Liver (tissue), 8 donors: ENCODE measurements at regions not wholly inside any gene's neighbourhood (a gene's known extent, or its start where the extent isn't known, plus 50 kb on each side); places are given as distances from the start of the nearest gene placed in this dataset.

Source experiments
- DNase-seq: peaks from one replicate; pipeline ENCODE4 v3.0.0-alpha.2; 2017; ENCODE audit warnings: low spot score
- H3K27ac ChIP-seq, 2 donors: one replicate each; pipeline ENCODE4 v1.7.0; 2013; ENCODE audit warnings: inconsistent platforms in 2 of 2, low read length in 2 of 2, control low read depth in 1 of 2, low read depth in 1 of 2, mild to moderate bottlenecking in 1 of 2
- H3K27me3 ChIP-seq, 4 donors: one replicate each; pipeline versions ENCODE4 v1.6.1 to v1.7.0; 2013; ENCODE audit warnings: low read length in 3 of 4, inconsistent platforms in 1 of 4, mild to moderate bottlenecking in 1 of 4, moderate library complexity in 1 of 4; ENCODE audit not compliant: control insufficient read depth in 4 of 4, insufficient read depth in 4 of 4
- H3K36me3 ChIP-seq, 4 donors: one replicate each; pipeline versions ENCODE4 v1.6.1 to v1.7.0; 2013; ENCODE audit warnings: low read length in 3 of 4, mild to moderate bottlenecking in 3 of 4, low read depth in 1 of 4, moderate library complexity in 1 of 4; ENCODE audit not compliant: control insufficient read depth in 4 of 4, insufficient read depth in 3 of 4
- H3K4me1 ChIP-seq, 4 donors: one replicate each; pipeline versions ENCODE4 v1.6.1 to v1.7.0; 2013; ENCODE audit warnings: low read length in 3 of 4, mild to moderate bottlenecking in 3 of 4, moderate library complexity in 1 of 4; ENCODE audit not compliant: control insufficient read depth in 4 of 4, insufficient read depth in 4 of 4
- H3K4me3 ChIP-seq, 3 donors: one replicate each; pipeline versions ENCODE4 v1.6.1 to v1.7.0; 2013; ENCODE audit warnings: low read length in 3 of 3, control low read depth in 1 of 3, low read depth in 1 of 3, mild to moderate bottlenecking in 1 of 3
- H3K9ac ChIP-seq, 2 donors: one replicate each; pipeline ENCODE4 v1.7.0; 2013; ENCODE audit warnings: low read length in 2 of 2, mild to moderate bottlenecking in 2 of 2, moderate library complexity in 2 of 2, control low read depth in 1 of 2, low read depth in 1 of 2
- H3K9me3 ChIP-seq, 4 donors: one replicate each; pipeline versions ENCODE4 v1.6.1 to v1.7.0; 2013; ENCODE audit warnings: low read length in 3 of 4; ENCODE audit not compliant: control insufficient read depth in 4 of 4
- EGR1 ChIP-seq, 2 donors: IDR thresholded peaks; 2 replicates each; pipeline ENCODE4 v1.6.1; 2016 to 2018; ENCODE audit warnings: antibody characterized with exemption in 2 of 2, low read depth in 2 of 2
- FOXA1 ChIP-seq: IDR thresholded peaks from 2 replicates; pipeline ENCODE4 v1.6.1; 2016; ENCODE audit warnings: antibody characterized with exemption
- FOXA2 ChIP-seq: IDR thresholded peaks from 2 replicates; pipeline ENCODE4 v1.6.1; 2016; ENCODE audit warnings: antibody characterized with exemption
- GABPA ChIP-seq, 2 donors: IDR thresholded peaks in 1 of 2; conservative IDR thresholded peaks in 1 of 2; 2 replicates each; pipeline ENCODE4 v1.6.1; 2016; ENCODE audit warnings: antibody characterized with exemption in 2 of 2, mild to moderate bottlenecking in 1 of 2, moderate library complexity in 1 of 2
- HNF4A ChIP-seq, 2 donors: conservative IDR thresholded peaks; 2 replicates each; pipeline ENCODE4 v1.6.1; 2016; ENCODE audit warnings: antibody characterized with exemption in 2 of 2, mild to moderate bottlenecking in 2 of 2
- HNF4G ChIP-seq: IDR thresholded peaks from 2 replicates; pipeline ENCODE4 v1.6.1; 2016; ENCODE audit warnings: antibody characterized with exemption
- JUND ChIP-seq, 2 donors: IDR thresholded peaks; 2 replicates each; pipeline ENCODE4 v1.6.1; 2016; ENCODE audit warnings: antibody characterized with exemption in 2 of 2
- NR2F2 ChIP-seq: IDR thresholded peaks from 2 replicates; pipeline ENCODE4 v1.6.1; 2016; ENCODE audit warnings: antibody characterized with exemption
- RAD21 ChIP-seq, 2 donors: IDR thresholded peaks; 2 replicates each; pipeline ENCODE4 v1.6.1; 2016; ENCODE audit warnings: antibody characterized with exemption in 2 of 2, mild to moderate bottlenecking in 2 of 2
- RXRA ChIP-seq, 2 donors: IDR thresholded peaks; 2 replicates each; pipeline ENCODE4 v1.6.1; 2017 to 2018; ENCODE audit warnings: antibody characterized with exemption in 2 of 2, mild to moderate bottlenecking in 1 of 2
- SP1 ChIP-seq: IDR thresholded peaks from 2 replicates; pipeline ENCODE4 v1.6.1; 2018; ENCODE audit warnings: antibody characterized with exemption, mild to moderate bottlenecking
- TAF1 ChIP-seq: conservative IDR thresholded peaks from 2 replicates; pipeline ENCODE4 v1.6.1; 2016; ENCODE audit warnings: antibody characterized with exemption, mild to moderate bottlenecking
- YY1 ChIP-seq: IDR thresholded peaks from 2 replicates; pipeline ENCODE4 v1.6.1; 2016; ENCODE audit warnings: antibody characterized with exemption, mild to moderate bottlenecking
- WGBS: extraction: QIAGEN DNeasy Blood & Tissue Kit; methylation state at CpG from one replicate; pipeline ENCODE4 v1.1.7; 2013; 5-methylcytosine and 5-hydroxymethylcytosine counted together
- TF ChIP-seq, protein P1 (sequence below): fragments of 150-350 bp; IDR thresholded peaks from 2 replicates; pipeline ENCODE4 v1.5.1; 2017; ENCODE audit warnings: improper control_type of control experiment, low read depth, low read length; ENCODE audit not compliant: missing input control
- TF ChIP-seq, protein P2 (sequence below): IDR thresholded peaks from 2 replicates; pipeline ENCODE4 v1.6.1; 2016; ENCODE audit warnings: antibody characterized with exemption, mild to moderate bottlenecking
- TF ChIP-seq, protein P3 (sequence below): IDR thresholded peaks from 2 replicates; pipeline ENCODE4 v1.6.1; 2016; ENCODE audit warnings: antibody characterized with exemption
- TF ChIP-seq, protein P4 (sequence below): IDR thresholded peaks from 2 replicates; pipeline ENCODE4 v1.6.1; 2016; ENCODE audit warnings: antibody characterized with exemption
- TF ChIP-seq, protein P5 (sequence below): IDR thresholded peaks from 2 replicates; pipeline ENCODE4 v1.6.1; 2016; ENCODE audit warnings: antibody characterized with exemption
- donor health status: healthy.
- donor health status: healthy.
- donor health status: healthy.
- donor health status: healthy.
- donor health status: healthy.

DNA sequence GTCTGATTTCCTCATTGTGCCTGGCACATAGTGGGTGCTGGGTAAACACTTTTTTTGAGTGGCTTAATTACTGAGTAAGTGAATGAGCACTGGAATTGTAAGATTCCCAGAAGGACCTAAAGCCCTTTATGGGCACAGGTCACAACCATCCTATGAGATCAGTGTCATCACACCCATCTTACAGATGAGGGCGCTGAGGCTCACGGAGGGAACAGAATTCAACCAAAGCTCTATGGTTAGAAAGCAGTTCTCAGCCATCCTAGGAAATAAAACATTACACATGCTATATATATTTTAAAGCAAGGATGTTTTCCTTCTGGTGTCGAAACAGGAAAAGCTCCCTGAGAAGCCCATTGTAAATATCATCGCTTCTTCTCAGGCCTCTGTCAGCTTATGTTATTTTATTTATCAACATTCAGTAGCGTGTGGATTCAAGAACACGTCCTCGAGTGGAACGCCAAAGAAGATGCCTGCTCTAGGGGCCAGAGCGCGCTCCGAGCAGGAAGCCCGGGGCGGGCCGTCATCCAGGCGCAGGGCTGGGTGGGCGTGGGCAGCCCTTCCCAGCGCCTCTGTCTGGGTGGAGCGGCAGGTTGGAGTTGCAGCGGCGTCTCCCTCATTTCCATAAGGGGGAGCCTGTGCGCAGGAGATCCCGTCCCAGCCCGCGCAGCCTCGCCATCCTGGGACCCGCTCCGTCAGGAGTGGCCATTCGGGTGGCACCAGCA, 155.8 kb upstream of the SMIM23 start:
- Histone ChIP-seq H3K27me3 (no peaks in the 10 kb centered on the region), H3K36me3 (no peaks in the 10 kb centered on the region), H3K27ac (no peak overlapping the region), H3K9ac (no peak overlapping the region), H3K9me3 (no peaks in the 10 kb centered on the region), H3K4me3 (no peak overlapping the region), H3K4me1 (no peaks in the 10 kb centered on the region)
- DNase-seq: peak; percentile 44
- WGBS: 10% methylated on average over 28 of the region's 28 CpGs
- TF ChIP-seq RAD21 (IDR thresholded peaks at IDR 0.05): peak; percentile 57 to 69
- TF ChIP-seq NR2F2: no peak
- TF ChIP-seq, protein P1, sequence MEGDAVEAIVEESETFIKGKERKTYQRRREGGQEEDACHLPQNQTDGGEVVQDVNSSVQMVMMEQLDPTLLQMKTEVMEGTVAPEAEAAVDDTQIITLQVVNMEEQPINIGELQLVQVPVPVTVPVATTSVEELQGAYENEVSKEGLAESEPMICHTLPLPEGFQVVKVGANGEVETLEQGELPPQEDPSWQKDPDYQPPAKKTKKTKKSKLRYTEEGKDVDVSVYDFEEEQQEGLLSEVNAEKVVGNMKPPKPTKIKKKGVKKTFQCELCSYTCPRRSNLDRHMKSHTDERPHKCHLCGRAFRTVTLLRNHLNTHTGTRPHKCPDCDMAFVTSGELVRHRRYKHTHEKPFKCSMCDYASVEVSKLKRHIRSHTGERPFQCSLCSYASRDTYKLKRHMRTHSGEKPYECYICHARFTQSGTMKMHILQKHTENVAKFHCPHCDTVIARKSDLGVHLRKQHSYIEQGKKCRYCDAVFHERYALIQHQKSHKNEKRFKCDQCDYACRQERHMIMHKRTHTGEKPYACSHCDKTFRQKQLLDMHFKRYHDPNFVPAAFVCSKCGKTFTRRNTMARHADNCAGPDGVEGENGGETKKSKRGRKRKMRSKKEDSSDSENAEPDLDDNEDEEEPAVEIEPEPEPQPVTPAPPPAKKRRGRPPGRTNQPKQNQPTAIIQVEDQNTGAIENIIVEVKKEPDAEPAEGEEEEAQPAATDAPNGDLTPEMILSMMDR: peak; percentile 23

- H3K4me3 ChIP-seq: no peak overlapping the region
- no peaks in the 10 kb centered on the region for H3K27me3 ChIP-seq
Observed at GRCh38 chr5:171630350-171631065, 155.1 kb upstream of the SMIM23 start.

GRCh38 chr5:171632616-171633015, 153.0 kb upstream of the SMIM23 start:
- no peak overlapping the region for H3K27ac ChIP-seq
- H3K9ac ChIP-seq: no peak overlapping the region
- no peaks in the 10 kb centered on the region for H3K9me3 ChIP-seq
- DNase-seq: no peak
- no peaks in the 10 kb centered on the region for H3K36me3 ChIP-seq
- no peak overlapping the region for H3K4me3 ChIP-seq
- WGBS: 65% methylated on average over 3 of the region's 3 CpGs
- TF ChIP-seq YY1 (no peak), TAF1 (no peak), NR2F2 (no peak), EGR1 (IDR thresholded peaks at IDR 0.05; ENCODE audit: low read depth in 2 of 2) (no peak), FOXA1 (no peak), RAD21 (IDR thresholded peaks at IDR 0.05) (no peak), HNF4G (no peak), JUND (IDR thresholded peaks at IDR 0.05) (no peak), HNF4A (conservative IDR thresholded peaks at IDR 0.05) (no peak), GABPA (IDR thresholded peaks at IDR 0.05 in 1 of 2, conservative IDR thresholded peaks at IDR 0.05 in 1 of 2) (no peak), SP1 (no peak), FOXA2 (no peak), RXRA (IDR thresholded peaks at IDR 0.05) (no peak)
- TF ChIP-seq, protein P2, sequence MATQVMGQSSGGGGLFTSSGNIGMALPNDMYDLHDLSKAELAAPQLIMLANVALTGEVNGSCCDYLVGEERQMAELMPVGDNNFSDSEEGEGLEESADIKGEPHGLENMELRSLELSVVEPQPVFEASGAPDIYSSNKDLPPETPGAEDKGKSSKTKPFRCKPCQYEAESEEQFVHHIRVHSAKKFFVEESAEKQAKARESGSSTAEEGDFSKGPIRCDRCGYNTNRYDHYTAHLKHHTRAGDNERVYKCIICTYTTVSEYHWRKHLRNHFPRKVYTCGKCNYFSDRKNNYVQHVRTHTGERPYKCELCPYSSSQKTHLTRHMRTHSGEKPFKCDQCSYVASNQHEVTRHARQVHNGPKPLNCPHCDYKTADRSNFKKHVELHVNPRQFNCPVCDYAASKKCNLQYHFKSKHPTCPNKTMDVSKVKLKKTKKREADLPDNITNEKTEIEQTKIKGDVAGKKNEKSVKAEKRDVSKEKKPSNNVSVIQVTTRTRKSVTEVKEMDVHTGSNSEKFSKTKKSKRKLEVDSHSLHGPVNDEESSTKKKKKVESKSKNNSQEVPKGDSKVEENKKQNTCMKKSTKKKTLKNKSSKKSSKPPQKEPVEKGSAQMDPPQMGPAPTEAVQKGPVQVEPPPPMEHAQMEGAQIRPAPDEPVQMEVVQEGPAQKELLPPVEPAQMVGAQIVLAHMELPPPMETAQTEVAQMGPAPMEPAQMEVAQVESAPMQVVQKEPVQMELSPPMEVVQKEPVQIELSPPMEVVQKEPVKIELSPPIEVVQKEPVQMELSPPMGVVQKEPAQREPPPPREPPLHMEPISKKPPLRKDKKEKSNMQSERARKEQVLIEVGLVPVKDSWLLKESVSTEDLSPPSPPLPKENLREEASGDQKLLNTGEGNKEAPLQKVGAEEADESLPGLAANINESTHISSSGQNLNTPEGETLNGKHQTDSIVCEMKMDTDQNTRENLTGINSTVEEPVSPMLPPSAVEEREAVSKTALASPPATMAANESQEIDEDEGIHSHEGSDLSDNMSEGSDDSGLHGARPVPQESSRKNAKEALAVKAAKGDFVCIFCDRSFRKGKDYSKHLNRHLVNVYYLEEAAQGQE: no peak
- TF ChIP-seq, protein P3, sequence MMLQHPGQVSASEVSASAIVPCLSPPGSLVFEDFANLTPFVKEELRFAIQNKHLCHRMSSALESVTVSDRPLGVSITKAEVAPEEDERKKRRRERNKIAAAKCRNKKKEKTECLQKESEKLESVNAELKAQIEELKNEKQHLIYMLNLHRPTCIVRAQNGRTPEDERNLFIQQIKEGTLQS: no peak
- TF ChIP-seq, protein P4, sequence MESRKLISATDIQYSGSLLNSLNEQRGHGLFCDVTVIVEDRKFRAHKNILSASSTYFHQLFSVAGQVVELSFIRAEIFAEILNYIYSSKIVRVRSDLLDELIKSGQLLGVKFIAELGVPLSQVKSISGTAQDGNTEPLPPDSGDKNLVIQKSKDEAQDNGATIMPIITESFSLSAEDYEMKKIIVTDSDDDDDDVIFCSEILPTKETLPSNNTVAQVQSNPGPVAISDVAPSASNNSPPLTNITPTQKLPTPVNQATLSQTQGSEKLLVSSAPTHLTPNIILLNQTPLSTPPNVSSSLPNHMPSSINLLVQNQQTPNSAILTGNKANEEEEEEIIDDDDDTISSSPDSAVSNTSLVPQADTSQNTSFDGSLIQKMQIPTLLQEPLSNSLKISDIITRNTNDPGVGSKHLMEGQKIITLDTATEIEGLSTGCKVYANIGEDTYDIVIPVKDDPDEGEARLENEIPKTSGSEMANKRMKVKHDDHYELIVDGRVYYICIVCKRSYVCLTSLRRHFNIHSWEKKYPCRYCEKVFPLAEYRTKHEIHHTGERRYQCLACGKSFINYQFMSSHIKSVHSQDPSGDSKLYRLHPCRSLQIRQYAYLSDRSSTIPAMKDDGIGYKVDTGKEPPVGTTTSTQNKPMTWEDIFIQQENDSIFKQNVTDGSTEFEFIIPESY: no peak
- TF ChIP-seq, protein P5, sequence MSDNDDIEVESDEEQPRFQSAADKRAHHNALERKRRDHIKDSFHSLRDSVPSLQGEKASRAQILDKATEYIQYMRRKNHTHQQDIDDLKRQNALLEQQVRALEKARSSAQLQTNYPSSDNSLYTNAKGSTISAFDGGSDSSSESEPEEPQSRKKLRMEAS: no peak
- no peaks in the 10 kb centered on the region for H3K4me1 ChIP-seq
- no peaks in the 10 kb centered on the region for H3K27me3 ChIP-seq

More at GRCh38 chr5:171630350-171631065, 155.1 kb upstream of the SMIM23 start:
- 48% methylated on average over 11 of the region's 11 CpGs for WGBS
- no peak for TF ChIP-seq YY1
- no peak for DNase-seq
- Histone ChIP-seq H3K9ac (no peak overlapping the region), H3K36me3 (no peaks in the 10 kb centered on the region), H3K9me3 (no peaks in the 10 kb centered on the region), H3K27ac (no peak overlapping the region), H3K4me1 (no peaks in the 10 kb centered on the region)
